GM10266 (cell line): ENCODE measurements at regions not wholly inside any gene's neighbourhood (a gene's known extent, or its start where the extent isn't known, plus 50 kb on each side); places are given as distances from the start of the nearest gene placed in this dataset.

ENCODE experiments used
- DNase-seq: peaks from one replicate; pipeline ENCODE4 v3.0.0; 2012; ENCODE audit errors: extremely low spot score
- TF ChIP-seq, protein P1 (sequence below): IDR thresholded peaks from 2 replicates; pipeline ENCODE4 v1.5.1; 2012; ENCODE audit warnings: mild to moderate bottlenecking, low read depth; ENCODE audit not compliant: control insufficient read depth, insufficient read depth; ENCODE audit errors: missing control alignments

DNA sequence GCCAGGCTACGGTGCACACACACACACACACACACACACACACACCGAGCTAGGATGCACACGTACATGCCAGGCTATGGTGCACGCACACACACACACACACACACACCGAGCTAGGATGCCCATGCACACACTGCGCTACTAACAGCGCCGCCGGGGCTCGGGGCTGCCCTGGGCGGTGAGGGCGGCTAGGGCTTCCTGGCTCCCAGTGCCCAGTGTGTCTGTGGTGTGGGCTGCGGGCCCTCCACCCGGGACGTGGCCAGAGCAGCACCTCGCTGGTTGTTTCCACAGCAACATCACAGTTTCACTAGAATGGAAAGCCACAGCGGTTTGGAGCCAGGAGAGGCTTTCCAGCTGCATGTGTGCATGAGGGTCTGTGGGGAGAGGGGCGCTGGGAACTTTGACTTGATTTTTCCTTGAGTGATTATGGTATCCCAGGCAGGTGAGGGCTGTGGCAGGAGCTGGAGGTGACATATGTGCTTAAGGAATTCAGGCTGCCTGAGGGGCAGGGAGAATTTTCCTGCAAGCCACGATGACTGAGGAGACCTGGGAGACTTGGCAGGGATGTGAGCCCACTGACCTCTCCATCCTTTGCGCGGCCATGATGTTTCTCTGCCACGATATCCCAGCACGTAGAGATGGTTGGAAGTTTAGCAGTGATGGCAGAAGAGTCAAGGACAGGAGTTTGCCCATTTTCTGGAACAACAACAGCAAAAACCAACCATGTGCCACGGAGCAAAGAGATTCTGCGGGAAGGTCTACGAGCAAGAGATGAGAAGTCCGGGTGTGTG is 195.9 kb downstream of the SNX19 start:
- no peak for DNase-seq
- TF ChIP-seq, protein P1, sequence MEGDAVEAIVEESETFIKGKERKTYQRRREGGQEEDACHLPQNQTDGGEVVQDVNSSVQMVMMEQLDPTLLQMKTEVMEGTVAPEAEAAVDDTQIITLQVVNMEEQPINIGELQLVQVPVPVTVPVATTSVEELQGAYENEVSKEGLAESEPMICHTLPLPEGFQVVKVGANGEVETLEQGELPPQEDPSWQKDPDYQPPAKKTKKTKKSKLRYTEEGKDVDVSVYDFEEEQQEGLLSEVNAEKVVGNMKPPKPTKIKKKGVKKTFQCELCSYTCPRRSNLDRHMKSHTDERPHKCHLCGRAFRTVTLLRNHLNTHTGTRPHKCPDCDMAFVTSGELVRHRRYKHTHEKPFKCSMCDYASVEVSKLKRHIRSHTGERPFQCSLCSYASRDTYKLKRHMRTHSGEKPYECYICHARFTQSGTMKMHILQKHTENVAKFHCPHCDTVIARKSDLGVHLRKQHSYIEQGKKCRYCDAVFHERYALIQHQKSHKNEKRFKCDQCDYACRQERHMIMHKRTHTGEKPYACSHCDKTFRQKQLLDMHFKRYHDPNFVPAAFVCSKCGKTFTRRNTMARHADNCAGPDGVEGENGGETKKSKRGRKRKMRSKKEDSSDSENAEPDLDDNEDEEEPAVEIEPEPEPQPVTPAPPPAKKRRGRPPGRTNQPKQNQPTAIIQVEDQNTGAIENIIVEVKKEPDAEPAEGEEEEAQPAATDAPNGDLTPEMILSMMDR: no peak

DNA sequence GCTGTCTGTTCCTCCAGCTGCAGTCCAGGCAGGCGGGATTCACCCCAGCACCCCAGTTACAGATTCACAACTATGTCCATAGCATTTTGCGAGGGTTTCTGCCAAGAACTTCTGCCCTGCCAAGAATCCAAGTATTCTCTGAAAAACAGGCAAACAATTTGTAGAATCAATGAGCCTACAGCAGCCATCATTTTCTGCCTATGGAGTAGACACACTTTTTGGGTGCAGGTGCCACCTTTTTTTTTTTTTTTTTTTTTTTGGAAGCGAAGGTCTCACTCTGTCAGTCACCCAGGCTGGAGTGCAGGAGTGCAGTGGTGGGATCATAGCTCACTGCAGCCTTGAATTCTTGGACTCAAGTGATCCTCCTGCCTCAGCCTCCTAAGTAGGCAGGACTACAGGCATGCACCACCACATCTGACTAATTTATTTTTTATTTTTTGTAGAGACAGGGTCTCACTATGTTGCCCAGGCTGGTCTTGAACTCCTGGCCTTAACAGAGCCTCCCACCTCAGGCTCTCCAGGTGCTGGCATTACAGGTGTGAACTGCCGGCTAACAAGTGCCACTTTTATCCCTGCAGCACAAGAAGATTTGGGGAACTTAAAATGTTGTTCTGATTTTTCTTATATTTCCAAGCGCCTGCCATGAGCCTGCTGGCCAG is 195.1 kb downstream of the SNX19 start:
- TF ChIP-seq, protein P1: no peak
- no peak for DNase-seq

- DNase-seq: no peak
These were observed 194.5 kb downstream of the SNX19 start for GRCh38 chr11:130721736-130722135.

DNA sequence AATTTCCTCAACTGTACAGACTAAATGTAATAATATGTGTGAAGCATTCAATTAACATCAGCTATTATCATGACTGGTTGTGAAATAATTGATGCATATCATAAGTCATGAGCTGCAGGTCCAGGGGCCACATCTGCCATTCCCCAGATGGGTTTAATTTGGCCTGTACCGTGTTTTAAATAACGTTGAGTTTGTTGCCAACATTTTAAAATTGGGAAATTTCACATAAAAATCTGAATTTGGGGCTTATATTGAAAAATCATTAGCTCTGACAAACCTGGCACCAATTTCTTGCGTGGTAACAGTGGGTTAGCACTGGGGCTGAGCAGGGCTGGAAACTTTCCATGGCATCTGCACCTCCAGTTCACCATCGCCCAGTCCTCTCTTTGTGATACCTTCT is 193.9 kb downstream of the SNX19 start:
- TF ChIP-seq, protein P1: no peak

More at GRCh38 chr11:130721736-130722135, 194.5 kb downstream of the SNX19 start:
- TF ChIP-seq, protein P1: no peak

GRCh38 chr11:130725421-130726233 is 190.7 kb downstream of the SNX19 start:
- DNase-seq: no peak
- TF ChIP-seq, protein P1: no peak

More for the DNA sequence above, 193.9 kb downstream of the SNX19 start:
- no peak for DNase-seq

DNA sequence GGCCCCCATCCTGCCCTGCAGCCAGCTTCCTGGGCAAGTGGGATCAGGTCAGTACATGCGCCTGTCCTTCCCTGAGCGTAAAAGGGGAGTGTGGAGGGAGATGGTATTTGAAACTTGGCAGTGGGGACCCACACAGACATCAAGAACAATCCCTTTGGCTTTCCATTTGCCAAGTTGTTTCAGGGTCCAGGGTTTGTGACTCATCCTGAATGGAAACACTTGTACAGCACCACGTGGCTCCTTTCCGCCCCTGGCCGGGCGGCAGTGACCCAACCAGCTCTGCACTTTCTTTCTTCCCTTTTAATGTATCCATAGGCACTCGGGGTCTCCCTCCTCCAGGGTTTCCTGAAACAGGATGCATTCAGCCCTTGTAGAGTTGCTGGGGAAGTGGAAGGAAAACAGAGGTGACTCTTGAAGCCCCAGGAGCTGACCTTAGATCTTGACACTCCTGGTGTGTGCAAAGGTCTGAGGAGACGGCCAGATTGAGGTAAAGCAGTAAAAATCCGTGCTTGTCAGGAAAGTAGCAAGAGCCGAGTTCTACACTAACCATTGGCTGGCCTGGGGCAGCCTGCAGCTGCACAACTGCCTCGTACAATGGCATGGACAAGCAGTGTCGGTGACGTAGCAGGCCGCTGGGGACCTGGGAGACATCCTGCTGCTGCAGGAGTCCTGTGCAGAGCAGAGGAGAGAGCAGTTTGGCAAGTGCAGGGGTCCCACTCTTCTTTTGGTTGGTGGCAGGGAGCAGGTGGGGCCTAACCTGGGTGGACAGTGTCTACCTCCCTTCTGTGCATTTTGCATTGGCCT is 189.8 kb downstream of the SNX19 start:
- TF ChIP-seq, protein P1: no peak
- DNase-seq: no peak
